Fibroblast of lung (primary cell): ENCODE measurements at regions not wholly inside any gene's neighbourhood (a gene's known extent, or its start where the extent isn't known, plus 50 kb on each side); places are given as distances from the start of the nearest gene placed in this dataset.
"Not testable (repeated sequence)": the region's sequence is repeated elsewhere in the genome, so short reads cannot be mapped to it uniquely, and the experiment has no call there.

ENCODE experiments used
- DNase-seq, 2 donors: peaks; one replicate each; pipeline versions ENCODE4 v3.0.0 to v3.0.0-alpha.2; 2010; ENCODE audit warnings: low read depth in 2 of 2
- H2AFZ ChIP-seq: 2 replicates; pipeline ENCODE4 v1.5.1; 2012; ENCODE audit warnings: low read length, control low read depth, inconsistent platforms
- H3K27ac ChIP-seq: 2 replicates; pipeline ENCODE4 v1.5.1; 2011; ENCODE audit warnings: low read length, control low read depth; ENCODE audit not compliant: insufficient read depth
- H3K27me3 ChIP-seq: 2 replicates; pipeline ENCODE4 v1.5.1; 2011; ENCODE audit warnings: mild to moderate bottlenecking, low read length; ENCODE audit not compliant: control insufficient read depth, insufficient read depth
- H3K36me3 ChIP-seq: 2 replicates; pipeline ENCODE4 v1.5.1; 2011; ENCODE audit warnings: low read length; ENCODE audit not compliant: control insufficient read depth, insufficient read depth
- H3K4me1 ChIP-seq: 2 replicates; pipeline ENCODE4 v1.5.1; 2011; ENCODE audit warnings: low read length; ENCODE audit not compliant: control insufficient read depth, insufficient read depth; ENCODE audit errors: extremely low read depth
- H3K4me2 ChIP-seq: 2 replicates; pipeline ENCODE4 v1.5.1; 2011; ENCODE audit warnings: low read length, control low read depth; ENCODE audit not compliant: insufficient read depth; ENCODE audit errors: extremely low read depth
- H3K4me3 ChIP-seq, 4 experiments: fragments of 200-600 bp in 1 of 4; sonication (generic) in 1 of 4; replicated peaks in 1 of 4; 2 replicates each; pipeline ENCODE4 v1.5.1; 2011 to 2016; ENCODE audit warnings: low read length in 4 of 4, low read depth in 3 of 4, mild to moderate bottlenecking in 3 of 4, control low read depth in 2 of 4, inconsistent platforms in 1 of 4, mixed read lengths in 1 of 4; ENCODE audit not compliant: insufficient read depth in 1 of 4; ENCODE audit errors: control extremely low read depth in 1 of 4
- H3K79me2 ChIP-seq: 2 replicates; pipeline ENCODE4 v1.5.1; 2012; ENCODE audit warnings: mild to moderate bottlenecking, low read length, inconsistent platforms; ENCODE audit not compliant: control insufficient read depth, insufficient read depth
- H3K9ac ChIP-seq: 2 replicates; pipeline ENCODE4 v1.5.1; 2011; ENCODE audit warnings: mild to moderate bottlenecking, low read length, control low read depth; ENCODE audit not compliant: insufficient read depth
- H3K9me3 ChIP-seq: 2 replicates; pipeline ENCODE4 v1.5.1; 2012; ENCODE audit warnings: low read depth, low read length; ENCODE audit not compliant: control insufficient read depth, insufficient read depth
- H4K20me1 ChIP-seq: 2 replicates; pipeline ENCODE4 v1.5.1; 2011; ENCODE audit warnings: low read length; ENCODE audit not compliant: control insufficient read depth, insufficient read depth; ENCODE audit errors: extremely low read depth
- EZH2 ChIP-seq: IDR thresholded peaks from 2 replicates; pipeline ENCODE4 v1.5.1; 2012; ENCODE audit warnings: low read length, control low read depth, mild to moderate bottlenecking; ENCODE audit errors: missing control alignments
- TF ChIP-seq, protein P1 (sequence below), 2 donors: IDR thresholded peaks in 1 of 2; conservative IDR thresholded peaks in 1 of 2; 1 replicate in 1 of 2; 2 replicates in 1 of 2; pipeline ENCODE4 v1.5.1; 2011 to 2012; ENCODE audit warnings: low read length in 2 of 2, control low read depth in 1 of 2, inconsistent platforms in 1 of 2, low read depth in 1 of 2, mild to moderate bottlenecking in 1 of 2

DNA sequence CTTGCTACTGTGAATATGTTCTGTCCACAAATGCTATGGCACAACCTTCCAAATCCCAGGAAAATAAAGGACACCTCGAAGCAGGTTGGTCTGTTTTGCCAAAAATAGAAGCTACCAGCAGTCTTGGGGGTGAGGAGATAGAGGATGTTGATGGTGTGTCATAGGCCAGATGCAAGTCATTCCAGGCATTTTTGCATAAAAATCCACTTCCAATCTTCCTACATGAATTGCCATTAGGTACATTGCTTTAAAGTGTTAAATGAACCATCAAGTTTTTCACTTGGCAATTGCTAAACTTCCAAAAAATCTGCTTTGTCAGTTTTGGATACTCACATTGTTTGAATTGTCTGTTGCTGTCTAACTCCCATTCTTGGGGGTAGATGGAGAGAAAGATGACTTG is 295.4 kb downstream of the MYCN start:
- H3K27me3 ChIP-seq, result no peaks in the 10 kb centered on the region
- no peaks in the 10 kb centered on the region for H3K4me1 ChIP-seq
- H4K20me1 ChIP-seq, result no peaks in the 10 kb centered on the region
- no peaks in the 10 kb centered on the region for H3K79me2 ChIP-seq
- TF ChIP-seq, protein P1, sequence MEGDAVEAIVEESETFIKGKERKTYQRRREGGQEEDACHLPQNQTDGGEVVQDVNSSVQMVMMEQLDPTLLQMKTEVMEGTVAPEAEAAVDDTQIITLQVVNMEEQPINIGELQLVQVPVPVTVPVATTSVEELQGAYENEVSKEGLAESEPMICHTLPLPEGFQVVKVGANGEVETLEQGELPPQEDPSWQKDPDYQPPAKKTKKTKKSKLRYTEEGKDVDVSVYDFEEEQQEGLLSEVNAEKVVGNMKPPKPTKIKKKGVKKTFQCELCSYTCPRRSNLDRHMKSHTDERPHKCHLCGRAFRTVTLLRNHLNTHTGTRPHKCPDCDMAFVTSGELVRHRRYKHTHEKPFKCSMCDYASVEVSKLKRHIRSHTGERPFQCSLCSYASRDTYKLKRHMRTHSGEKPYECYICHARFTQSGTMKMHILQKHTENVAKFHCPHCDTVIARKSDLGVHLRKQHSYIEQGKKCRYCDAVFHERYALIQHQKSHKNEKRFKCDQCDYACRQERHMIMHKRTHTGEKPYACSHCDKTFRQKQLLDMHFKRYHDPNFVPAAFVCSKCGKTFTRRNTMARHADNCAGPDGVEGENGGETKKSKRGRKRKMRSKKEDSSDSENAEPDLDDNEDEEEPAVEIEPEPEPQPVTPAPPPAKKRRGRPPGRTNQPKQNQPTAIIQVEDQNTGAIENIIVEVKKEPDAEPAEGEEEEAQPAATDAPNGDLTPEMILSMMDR (conservative IDR thresholded peaks at IDR 0.05 in 1 of 2, IDR thresholded peaks at IDR 0.05 in 1 of 2; ENCODE audit: low read depth in 1 of 2, low read length in 2 of 2), result no peak
- TF ChIP-seq EZH2, result no peak
- no peaks in the 10 kb centered on the region for H3K36me3 ChIP-seq
- H3K4me3 ChIP-seq, result no peak overlapping the region
- no peak overlapping the region for H3K9ac ChIP-seq
- H3K4me2 ChIP-seq, result no peak overlapping the region
- no peak overlapping the region for H2AFZ ChIP-seq
- no peak overlapping the region for H3K27ac ChIP-seq
- no peak for DNase-seq
- no peaks in the 10 kb centered on the region for H3K9me3 ChIP-seq

DNA sequence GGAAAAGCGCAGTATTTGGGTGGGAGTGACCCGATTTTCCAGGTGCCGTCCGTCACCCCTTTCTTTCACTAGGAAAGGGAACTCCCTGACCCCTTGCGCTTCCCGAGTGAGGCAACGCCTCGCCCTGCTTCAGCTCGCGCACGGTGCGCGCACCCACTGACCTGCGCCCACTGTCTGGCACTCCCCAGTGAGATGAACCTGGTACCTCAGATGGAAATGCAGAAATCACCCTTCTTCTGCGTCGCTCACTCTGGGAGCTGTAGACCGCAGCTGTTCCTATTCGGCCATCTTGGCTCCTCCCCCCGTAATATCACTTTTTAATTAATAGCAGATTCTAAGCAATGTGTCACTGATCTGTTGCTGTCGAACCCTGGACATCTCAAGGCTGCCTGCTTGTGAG is 294.9 kb downstream of the MYCN start:
- H3K36me3 ChIP-seq, H3K4me2 ChIP-seq, H3K9ac ChIP-seq, H3K27ac ChIP-seq, H2AFZ ChIP-seq, H4K20me1 ChIP-seq, DNase-seq, H3K9me3 ChIP-seq, H3K27me3 ChIP-seq, H3K4me1 ChIP-seq, H3K79me2 ChIP-seq, H3K4me3 ChIP-seq: not testable (repeated sequence)

DNA sequence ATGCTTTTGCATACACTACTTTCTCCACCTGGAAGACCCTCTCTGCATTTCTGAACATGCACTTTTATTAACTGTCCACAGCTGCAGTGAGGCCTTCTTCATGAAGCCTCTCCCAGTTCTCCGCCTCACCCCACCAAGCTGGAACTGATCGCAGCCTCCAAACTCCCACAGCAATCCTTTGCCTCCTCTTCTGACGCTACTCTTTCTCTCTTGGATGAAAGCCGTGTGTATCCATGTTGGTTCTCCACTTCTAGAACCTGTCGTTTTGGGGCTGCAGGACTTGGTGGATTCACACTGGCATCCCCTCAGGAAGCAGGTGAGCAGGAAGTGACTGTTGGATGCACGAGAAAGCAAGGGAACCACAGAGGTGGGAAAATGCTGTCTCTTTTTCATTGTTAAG is 288.6 kb downstream of the MYCN start:
- Histone ChIP-seq H3K9me3 (no peaks in the 10 kb centered on the region), H2AFZ (no peak overlapping the region), H3K4me3 (no peak overlapping the region), H4K20me1 (no peaks in the 10 kb centered on the region), H3K4me1 (no peaks in the 10 kb centered on the region), H3K4me2 (no peak overlapping the region), H3K79me2 (no peaks in the 10 kb centered on the region), H3K9ac (no peak overlapping the region), H3K27me3 (no peaks in the 10 kb centered on the region), H3K27ac (no peak overlapping the region), H3K36me3 (no peaks in the 10 kb centered on the region)
- no peak for TF ChIP-seq EZH2
- TF ChIP-seq, protein P1 (conservative IDR thresholded peaks at IDR 0.05 in 1 of 2, IDR thresholded peaks at IDR 0.05 in 1 of 2; ENCODE audit: low read depth in 1 of 2, low read length in 2 of 2), result no peak
- no peak for DNase-seq

DNA sequence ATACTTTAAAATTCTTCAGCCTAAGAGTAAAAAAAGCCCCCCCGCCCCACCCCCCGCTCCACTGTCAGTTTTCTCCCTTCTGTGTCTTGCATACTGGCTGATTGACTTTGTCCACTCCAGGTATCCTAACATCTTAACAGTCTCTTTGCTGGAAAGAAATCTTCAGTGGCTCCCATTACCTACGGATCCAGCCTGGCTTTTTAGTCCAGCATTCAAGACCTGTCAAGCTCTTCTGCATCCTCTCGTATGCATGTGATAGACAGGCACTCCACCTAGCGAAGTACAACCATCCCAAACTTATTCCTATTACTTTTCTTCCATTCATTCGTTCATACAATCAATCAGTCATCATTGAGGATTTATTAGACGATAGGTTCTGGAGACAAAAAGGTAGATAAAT is 288.1 kb downstream of the MYCN start:
- no peaks in the 10 kb centered on the region for H3K4me1 ChIP-seq
- H3K27me3 ChIP-seq, result no peaks in the 10 kb centered on the region
- TF ChIP-seq, protein P1 (conservative IDR thresholded peaks at IDR 0.05 in 1 of 2, IDR thresholded peaks at IDR 0.05 in 1 of 2; ENCODE audit: low read depth in 1 of 2, low read length in 2 of 2), result no peak
- TF ChIP-seq EZH2, result no peak
- H3K9me3 ChIP-seq, result no peaks in the 10 kb centered on the region
- H3K4me2 ChIP-seq, result no peak overlapping the region
- no peak overlapping the region for H3K9ac ChIP-seq
- no peak for DNase-seq
- no peaks in the 10 kb centered on the region for H3K79me2 ChIP-seq
- H2AFZ ChIP-seq, result no peak overlapping the region
- H3K4me3 ChIP-seq, result no peak overlapping the region
- H3K27ac ChIP-seq, result no peak overlapping the region
- no peaks in the 10 kb centered on the region for H3K36me3 ChIP-seq
- H4K20me1 ChIP-seq, result no peaks in the 10 kb centered on the region
